Activated naive CD8-positive, alpha-beta T cell (primary cell): ENCODE measurements at regions not wholly inside any gene's neighbourhood (a gene's known extent, or its start where the extent isn't known, plus 50 kb on each side); places are given as distances from the start of the nearest gene placed in this dataset.

Experiments
- H3K27ac Mint-ChIP-seq: one replicate; pipeline ENCODE4 v1.8.0; 2021; ENCODE audit warnings: mixed read lengths
- H3K27me3 Mint-ChIP-seq: one replicate; pipeline ENCODE4 v1.8.0; 2021; ENCODE audit warnings: mixed read lengths
- H3K36me3 Mint-ChIP-seq: one replicate; pipeline ENCODE4 v1.8.0; 2021; ENCODE audit warnings: mixed read lengths
- H3K4me1 Mint-ChIP-seq: one replicate; pipeline ENCODE4 v1.8.0; 2021; ENCODE audit warnings: low read depth, mixed read lengths
- H3K4me3 Mint-ChIP-seq: one replicate; pipeline ENCODE4 v1.8.0; 2021; ENCODE audit warnings: mild to moderate bottlenecking, mixed read lengths
- H3K9me3 Mint-ChIP-seq: one replicate; pipeline ENCODE4 v1.8.0; 2021; ENCODE audit warnings: low read depth, mixed read lengths

DNA sequence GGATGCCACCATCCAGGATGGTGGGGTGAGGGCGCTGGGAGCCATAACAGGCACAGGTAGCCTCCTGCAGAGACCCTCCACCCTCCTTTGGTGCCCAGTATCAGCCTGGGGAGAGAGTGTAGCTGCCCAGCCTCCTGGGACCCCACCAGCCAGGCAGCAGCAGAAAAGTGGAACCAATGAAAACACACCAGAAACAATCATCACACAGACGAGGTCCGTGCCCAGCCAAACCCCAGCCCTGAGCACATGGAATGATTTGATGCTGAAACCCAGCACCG, 285.1 kb downstream of the PTPRU start:
- Mint-ChIP-seq H3K4me3 (no peak overlapping the region), H3K27ac (no peak overlapping the region), H3K27me3 (peaks cover 20% of the 10 kb centered on the region), H3K36me3 (no peaks in the 10 kb centered on the region), H3K9me3 (no peaks in the 10 kb centered on the region), H3K4me1 (no peaks in the 10 kb centered on the region)

DNA sequence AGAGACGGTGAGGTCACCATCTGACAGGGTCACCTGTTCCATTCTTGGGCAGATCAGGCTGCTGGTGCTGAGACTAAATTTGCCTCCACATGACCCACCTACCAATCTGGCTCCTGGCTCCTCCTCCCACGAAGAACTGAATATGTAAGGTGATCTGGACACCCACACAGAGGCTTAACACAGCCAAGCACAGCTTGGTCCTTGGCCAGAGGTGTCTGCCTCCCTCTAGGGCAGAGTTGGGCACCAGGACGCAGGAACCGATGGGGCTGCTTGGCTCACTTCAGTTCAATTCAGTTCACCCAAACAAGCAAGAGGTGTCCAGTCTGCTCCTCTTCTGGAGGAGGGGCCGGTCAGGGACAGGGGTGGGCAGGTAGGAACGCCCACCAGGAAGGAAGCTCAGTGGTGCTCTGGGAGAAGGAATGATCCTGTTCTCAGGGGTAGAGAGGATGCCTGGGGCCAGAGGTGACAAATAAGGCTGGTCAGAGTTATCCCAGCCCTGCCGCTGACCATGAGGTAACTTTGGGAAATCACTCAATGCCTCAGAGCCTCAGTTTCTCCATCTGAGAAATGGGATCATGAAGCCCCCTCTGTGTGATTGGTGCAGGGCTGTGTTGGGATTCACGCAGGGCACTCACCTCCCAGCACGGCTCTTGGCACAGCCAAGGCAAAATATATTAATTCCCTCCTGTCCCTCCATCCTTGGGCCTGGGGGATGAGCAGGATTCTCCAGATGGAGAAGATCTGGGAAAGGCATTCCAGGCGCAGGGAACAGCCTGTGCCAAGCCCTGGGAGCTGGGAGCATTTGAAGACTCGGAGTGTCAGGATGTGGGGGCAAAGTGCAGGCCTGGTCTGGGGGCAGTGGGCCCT, 284.5 kb downstream of the PTPRU start:
- H3K36me3 Mint-ChIP-seq = no peaks in the 10 kb centered on the region
- no peaks in the 10 kb centered on the region for H3K4me1 Mint-ChIP-seq
- H3K4me3 Mint-ChIP-seq = no peak overlapping the region
- peaks cover 15% of the 10 kb centered on the region for H3K27me3 Mint-ChIP-seq
- no peak overlapping the region for H3K27ac Mint-ChIP-seq
- H3K9me3 Mint-ChIP-seq = no peaks in the 10 kb centered on the region

- H3K27ac Mint-ChIP-seq = no peak overlapping the region
- no peak overlapping the region for H3K4me3 Mint-ChIP-seq
- no peaks in the 10 kb centered on the region for H3K36me3 Mint-ChIP-seq
- peaks cover 10% of the 10 kb centered on the region for H3K27me3 Mint-ChIP-seq
- no peaks in the 10 kb centered on the region for H3K4me1 Mint-ChIP-seq
- no peaks in the 10 kb centered on the region for H3K9me3 Mint-ChIP-seq
Measured at GRCh38 chr1:29519788-29520110, 283.4 kb downstream of the PTPRU start.

DNA sequence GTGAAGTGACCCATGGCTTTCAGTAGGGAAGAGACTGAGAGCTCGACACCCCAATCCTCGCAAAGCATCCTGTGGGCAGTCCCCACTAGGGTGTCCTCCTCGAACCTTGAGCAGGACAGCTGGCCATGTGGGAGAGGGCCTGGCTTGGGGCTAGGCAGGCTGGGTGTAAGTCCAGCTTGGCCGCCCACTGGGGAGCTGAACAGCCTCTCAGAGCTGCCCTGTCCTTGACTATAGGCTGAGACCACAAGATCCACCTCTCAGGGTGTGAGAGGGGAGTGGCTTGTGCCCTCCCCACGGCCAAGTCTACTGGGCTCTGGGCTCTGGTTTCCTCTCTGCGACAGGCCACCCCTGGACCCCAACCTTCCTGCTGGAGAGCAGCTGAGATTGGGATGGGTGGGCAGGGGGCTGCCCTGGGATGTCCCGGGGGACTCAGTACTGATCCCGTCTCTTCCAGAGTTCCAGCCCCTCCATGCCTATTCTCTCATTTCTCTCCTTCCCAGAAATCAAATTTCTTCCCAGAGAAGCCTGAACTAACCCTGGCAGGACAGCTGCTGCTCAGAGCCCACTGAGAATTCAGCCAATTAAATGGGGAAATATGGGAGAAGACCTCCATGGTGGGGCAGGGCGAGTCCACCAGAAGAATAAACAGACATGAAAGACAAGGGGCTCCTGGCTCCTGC, 282.9 kb downstream of the PTPRU start:
- H3K36me3 Mint-ChIP-seq = no peaks in the 10 kb centered on the region
- H3K4me1 Mint-ChIP-seq = no peaks in the 10 kb centered on the region
- peaks cover 10% of the 10 kb centered on the region for H3K27me3 Mint-ChIP-seq
- H3K27ac Mint-ChIP-seq = no peak overlapping the region
- H3K9me3 Mint-ChIP-seq = no peaks in the 10 kb centered on the region
- H3K4me3 Mint-ChIP-seq = no peak overlapping the region

- no peak overlapping the region for H3K4me3 Mint-ChIP-seq
- no peak overlapping the region for H3K27ac Mint-ChIP-seq
- H3K9me3 Mint-ChIP-seq = no peaks in the 10 kb centered on the region
- H3K27me3 Mint-ChIP-seq = peaks cover 6% of the 10 kb centered on the region
- no peaks in the 10 kb centered on the region for H3K36me3 Mint-ChIP-seq
- H3K4me1 Mint-ChIP-seq = no peaks in the 10 kb centered on the region
Measured at GRCh38 chr1:29518183-29518835, 282.0 kb downstream of the PTPRU start.

GRCh38 chr1:29517251-29518086, 281.1 kb downstream of the PTPRU start:
- H3K27ac Mint-ChIP-seq = no peak overlapping the region
- no peaks in the 10 kb centered on the region for H3K4me1 Mint-ChIP-seq
- H3K36me3 Mint-ChIP-seq = no peaks in the 10 kb centered on the region
- H3K9me3 Mint-ChIP-seq = no peaks in the 10 kb centered on the region
- no peak overlapping the region for H3K4me3 Mint-ChIP-seq
- H3K27me3 Mint-ChIP-seq = peaks cover 6% of the 10 kb centered on the region

GRCh38 chr1:29516063-29516820, 279.9 kb downstream of the PTPRU start:
- Mint-ChIP-seq H3K27me3 (peaks cover 8% of the 10 kb centered on the region), H3K4me1 (no peaks in the 10 kb centered on the region), H3K27ac (no peak overlapping the region), H3K9me3 (peaks cover 4% of the 10 kb centered on the region), H3K4me3 (no peak overlapping the region), H3K36me3 (no peaks in the 10 kb centered on the region)

DNA sequence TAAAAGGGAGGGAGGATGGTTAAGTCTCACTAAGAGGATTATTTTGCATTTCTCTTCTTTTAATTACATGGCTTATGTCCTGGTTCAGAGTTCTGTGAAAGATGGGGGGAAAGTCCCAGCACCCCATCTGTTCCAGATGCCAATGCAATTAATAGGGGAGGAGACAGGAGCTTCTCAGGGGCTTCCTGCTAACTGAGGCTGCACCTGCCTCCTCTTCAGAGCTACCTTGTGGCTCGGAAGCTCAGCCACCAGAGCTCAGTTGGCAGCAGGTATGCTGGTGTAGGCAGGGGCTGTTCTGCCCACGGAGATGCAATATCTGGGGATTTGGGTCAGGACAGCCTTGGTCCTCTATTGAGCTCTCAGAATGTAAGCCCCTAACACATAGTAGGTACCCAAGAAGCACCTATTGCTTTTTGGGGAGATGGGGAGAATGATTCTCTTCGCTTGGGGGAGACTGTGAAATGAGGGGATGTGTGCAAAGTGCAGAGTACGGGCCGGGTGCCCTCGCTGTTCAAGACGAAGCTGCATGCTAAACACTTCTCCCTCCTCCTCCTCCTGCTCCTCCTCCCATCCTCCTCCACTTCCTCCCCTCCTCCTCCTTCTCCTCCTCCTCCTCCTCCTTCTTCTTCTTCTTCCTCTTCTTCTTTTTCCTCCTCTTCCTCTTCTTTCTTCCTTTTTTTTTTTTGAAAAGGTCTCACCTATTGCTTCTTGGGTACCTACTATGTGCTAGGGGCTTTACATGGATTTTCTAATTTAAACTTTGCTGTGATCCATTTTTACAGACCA, 279.0 kb downstream of the PTPRU start:
- H3K4me3 Mint-ChIP-seq = no peak overlapping the region
- H3K9me3 Mint-ChIP-seq = peaks cover 4% of the 10 kb centered on the region
- no peak overlapping the region for H3K27ac Mint-ChIP-seq
- peaks cover 8% of the 10 kb centered on the region for H3K27me3 Mint-ChIP-seq
- no peaks in the 10 kb centered on the region for H3K4me1 Mint-ChIP-seq
- no peaks in the 10 kb centered on the region for H3K36me3 Mint-ChIP-seq

- Mint-ChIP-seq H3K27ac (no peak overlapping the region), H3K36me3 (no peaks in the 10 kb centered on the region), H3K9me3 (peaks cover 4% of the 10 kb centered on the region), H3K4me1 (no peaks in the 10 kb centered on the region), H3K27me3 (peaks cover 8% of the 10 kb centered on the region), H3K4me3 (no peak overlapping the region)
Measured at GRCh38 chr1:29514361-29515169, 278.2 kb downstream of the PTPRU start.

DNA sequence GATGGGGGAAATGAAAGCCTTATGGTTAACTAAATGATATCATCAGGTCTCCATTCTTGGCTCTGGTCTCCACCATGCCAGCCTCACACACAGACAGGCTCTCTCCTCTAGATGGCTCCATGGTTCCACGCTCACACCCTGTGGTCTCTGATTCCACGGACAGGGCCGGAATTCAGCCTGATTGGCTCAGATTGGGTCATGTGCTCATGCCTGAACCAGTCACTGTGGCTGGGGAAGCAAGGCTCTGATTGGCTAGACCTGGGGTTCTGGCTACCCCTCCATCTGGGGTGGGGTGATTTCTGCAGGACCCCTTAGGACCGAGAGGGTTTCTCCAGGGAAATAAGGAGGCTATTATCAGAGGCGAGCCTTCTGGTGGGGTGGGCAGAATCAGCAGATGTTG, 277.0 kb downstream of the PTPRU start:
- no peak overlapping the region for H3K27ac Mint-ChIP-seq
- H3K36me3 Mint-ChIP-seq = no peaks in the 10 kb centered on the region
- H3K27me3 Mint-ChIP-seq = peaks cover 9% of the 10 kb centered on the region
- peaks cover 4% of the 10 kb centered on the region for H3K9me3 Mint-ChIP-seq
- no peak overlapping the region for H3K4me3 Mint-ChIP-seq
- no peaks in the 10 kb centered on the region for H3K4me1 Mint-ChIP-seq

DNA sequence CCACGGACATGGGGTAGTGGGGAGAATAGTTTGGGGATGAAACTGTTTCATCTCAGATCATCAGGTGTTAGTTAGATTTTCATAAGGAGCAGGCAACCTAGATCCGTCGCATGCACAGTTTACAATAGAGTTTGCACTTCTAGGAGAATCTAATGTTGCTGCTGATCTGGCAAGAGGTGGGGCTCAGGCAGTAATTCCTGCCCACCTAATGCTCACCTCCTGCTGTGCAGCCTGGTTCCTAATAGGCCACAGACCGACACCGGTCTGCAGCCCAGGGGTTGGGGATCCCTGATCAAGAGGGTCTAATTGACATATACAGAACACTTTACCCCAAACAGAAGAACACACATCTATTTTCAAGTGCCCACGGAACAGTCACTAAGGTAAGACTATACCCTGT, 275.1 kb downstream of the PTPRU start:
- no peak overlapping the region for H3K27ac Mint-ChIP-seq
- no peaks in the 10 kb centered on the region for H3K4me1 Mint-ChIP-seq
- H3K4me3 Mint-ChIP-seq = no peak overlapping the region
- no peaks in the 10 kb centered on the region for H3K36me3 Mint-ChIP-seq
- peaks cover 16% of the 10 kb centered on the region for H3K27me3 Mint-ChIP-seq
- H3K9me3 Mint-ChIP-seq = peaks cover 4% of the 10 kb centered on the region

- Mint-ChIP-seq H3K27ac (no peak overlapping the region), H3K4me1 (no peaks in the 10 kb centered on the region), H3K4me3 (no peak overlapping the region), H3K27me3 (peaks cover 24% of the 10 kb centered on the region), H3K9me3 (peaks cover 4% of the 10 kb centered on the region), H3K36me3 (no peaks in the 10 kb centered on the region)
Measured at GRCh38 chr1:29508458-29509107, 272.3 kb downstream of the PTPRU start.
